ENCODE measurements at regions not wholly inside any gene's neighbourhood (a gene's known extent, or its start where the extent isn't known, plus 50 kb on each side); places are given as distances from the start of the nearest gene placed in this dataset.

DNA sequence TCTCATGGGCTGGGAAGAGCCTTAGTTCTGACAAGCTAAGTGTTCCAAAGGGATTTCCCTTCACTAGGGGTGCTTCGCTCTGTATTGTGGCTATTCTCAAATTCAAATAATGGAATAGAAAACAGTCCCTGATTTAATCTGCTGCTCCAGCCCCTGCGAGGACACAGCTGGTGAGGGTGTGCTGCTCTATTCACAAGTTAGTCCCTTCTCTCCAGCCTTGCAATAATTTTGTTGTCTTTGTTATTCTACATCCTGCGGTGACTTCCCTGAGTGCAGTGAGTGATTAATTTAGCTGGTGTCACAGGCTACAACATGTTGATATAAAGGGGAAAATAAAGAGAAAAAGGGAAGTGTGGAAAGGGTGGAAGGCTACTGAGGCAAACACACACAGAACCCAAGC, 180.5 kb upstream of the VEPH1 start:
- ChIA-PET CTCF (ENCODE audit: low intra/inter-chr PET ratio) (no interaction called here), POLR2A (interaction anchor here (0.6 to 1.3 kb wide), 2 partner anchors 20 to 98 kb away, joined by 3 to 4 read pairs; no protein-coding TSS in a partner anchor)
- DNase-seq (ENCODE audit: extremely low read depth in 1 of 4, low spot score in 3 of 4), result no peak
- H3K36me3 ChIP-seq (ENCODE audit: control insufficient read depth, insufficient read depth, low read length), result no peaks in the 10 kb centered on the region
- whole genome bisulfite sequencing (ENCODE audit: insufficient coverage, low coverage, missing lambda C conversion rate), result 0% methylated on average over 3 of the region's 3 CpGs
- H3K27me3 ChIP-seq (ENCODE audit: control insufficient read depth in 2 of 2, insufficient read depth in 2 of 2, low read length in 2 of 2), result no peaks in the 10 kb centered on the region
- no peak overlapping the region for H3K4me2 ChIP-seq (ENCODE audit: insufficient read depth, low read length)
- H2AFZ ChIP-seq (ENCODE audit: low read depth, low read length), result no peak overlapping the region
- no peaks in the 10 kb centered on the region for H3K79me2 ChIP-seq (ENCODE audit: control insufficient read depth, insufficient read depth, low read length)
- ATAC-seq, result no peak
- no peak overlapping the region for H3K27ac ChIP-seq (ENCODE audit: extremely low read depth, low read depth, low read length)
- H3K4me1 ChIP-seq (replicated peaks in 1 of 2; ENCODE audit: control insufficient read depth in 2 of 2, insufficient read depth in 2 of 2, low read length in 2 of 2), result no peaks in the 10 kb centered on the region
- H4K20me1 ChIP-seq (replicated peaks; ENCODE audit: control insufficient read depth, insufficient read depth, low read length), result no peaks in the 10 kb centered on the region
- no peaks in the 10 kb centered on the region for H3K9me3 ChIP-seq (replicated peaks; ENCODE audit: control insufficient read depth, insufficient read depth, low read depth, low read length)
- no peaks in the 10 kb centered on the region for H3K9me1 ChIP-seq (ENCODE audit: control insufficient read depth, insufficient read depth, low read length)
- BruUV-seq (replicated peaks), result no TSS peak
- H3K9ac ChIP-seq (ENCODE audit: insufficient read depth in 1 of 2, low read depth in 2 of 2, low read length in 2 of 2), result no peak overlapping the region
- no peak for FAIRE-seq
- H3K4me3 ChIP-seq, result no peak overlapping the region
- intact Hi-C loops (cut with micrococcal nuclease), result no loop called here
- in situ Hi-C loops (cut with MboI), result no loop called here
- no peak for TF ChIP-seq NFE2 (IDR thresholded peaks at IDR 0.05; ENCODE audit: low read depth)
- no peak for TF ChIP-seq BRF1 (IDR thresholded peaks at IDR 0.05; ENCODE audit: borderline replicate concordance, extremely low read depth, insufficient read length)
- TF ChIP-seq GTF2B (IDR thresholded peaks at IDR 0.05; ENCODE audit: extremely low read depth, insufficient read length), result no peak
- TF ChIP-seq, protein P1, sequence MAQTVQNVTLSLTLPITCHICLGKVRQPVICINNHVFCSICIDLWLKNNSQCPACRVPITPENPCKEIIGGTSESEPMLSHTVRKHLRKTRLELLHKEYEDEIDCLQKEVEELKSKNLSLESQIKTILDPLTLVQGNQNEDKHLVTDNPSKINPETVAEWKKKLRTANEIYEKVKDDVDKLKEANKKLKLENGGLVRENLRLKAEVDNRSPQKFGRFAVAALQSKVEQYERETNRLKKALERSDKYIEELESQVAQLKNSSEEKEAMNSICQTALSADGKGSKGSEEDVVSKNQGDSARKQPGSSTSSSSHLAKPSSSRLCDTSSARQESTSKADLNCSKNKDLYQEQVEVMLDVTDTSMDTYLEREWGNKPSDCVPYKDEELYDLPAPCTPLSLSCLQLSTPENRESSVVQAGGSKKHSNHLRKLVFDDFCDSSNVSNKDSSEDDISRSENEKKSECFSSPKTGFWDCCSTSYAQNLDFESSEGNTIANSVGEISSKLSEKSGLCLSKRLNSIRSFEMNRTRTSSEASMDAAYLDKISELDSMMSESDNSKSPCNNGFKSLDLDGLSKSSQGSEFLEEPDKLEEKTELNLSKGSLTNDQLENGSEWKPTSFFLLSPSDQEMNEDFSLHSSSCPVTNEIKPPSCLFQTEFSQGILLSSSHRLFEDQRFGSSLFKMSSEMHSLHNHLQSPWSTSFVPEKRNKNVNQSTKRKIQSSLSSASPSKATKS (CRISPR knock-in tag; IDR thresholded peaks at IDR 0.05), result no peak
- no peak for TF ChIP-seq BDP1 (IDR thresholded peaks at IDR 0.05; ENCODE audit: insufficient read depth, insufficient read length)
- TF ChIP-seq KAT2B (IDR thresholded peaks at IDR 0.05; ENCODE audit: low read depth, low read length), result no peak
- no peak for TF ChIP-seq GTF2A2 (tag; IDR thresholded peaks at IDR 0.05)
- TF ChIP-seq SMAD2 (IDR thresholded peaks at IDR 0.05; ENCODE audit: low read depth, low read length), result no peak
- TF ChIP-seq TGIF2 (CRISPR knock-in tag; IDR thresholded peaks at IDR 0.05), result no peak
- TF ChIP-seq, protein P2, sequence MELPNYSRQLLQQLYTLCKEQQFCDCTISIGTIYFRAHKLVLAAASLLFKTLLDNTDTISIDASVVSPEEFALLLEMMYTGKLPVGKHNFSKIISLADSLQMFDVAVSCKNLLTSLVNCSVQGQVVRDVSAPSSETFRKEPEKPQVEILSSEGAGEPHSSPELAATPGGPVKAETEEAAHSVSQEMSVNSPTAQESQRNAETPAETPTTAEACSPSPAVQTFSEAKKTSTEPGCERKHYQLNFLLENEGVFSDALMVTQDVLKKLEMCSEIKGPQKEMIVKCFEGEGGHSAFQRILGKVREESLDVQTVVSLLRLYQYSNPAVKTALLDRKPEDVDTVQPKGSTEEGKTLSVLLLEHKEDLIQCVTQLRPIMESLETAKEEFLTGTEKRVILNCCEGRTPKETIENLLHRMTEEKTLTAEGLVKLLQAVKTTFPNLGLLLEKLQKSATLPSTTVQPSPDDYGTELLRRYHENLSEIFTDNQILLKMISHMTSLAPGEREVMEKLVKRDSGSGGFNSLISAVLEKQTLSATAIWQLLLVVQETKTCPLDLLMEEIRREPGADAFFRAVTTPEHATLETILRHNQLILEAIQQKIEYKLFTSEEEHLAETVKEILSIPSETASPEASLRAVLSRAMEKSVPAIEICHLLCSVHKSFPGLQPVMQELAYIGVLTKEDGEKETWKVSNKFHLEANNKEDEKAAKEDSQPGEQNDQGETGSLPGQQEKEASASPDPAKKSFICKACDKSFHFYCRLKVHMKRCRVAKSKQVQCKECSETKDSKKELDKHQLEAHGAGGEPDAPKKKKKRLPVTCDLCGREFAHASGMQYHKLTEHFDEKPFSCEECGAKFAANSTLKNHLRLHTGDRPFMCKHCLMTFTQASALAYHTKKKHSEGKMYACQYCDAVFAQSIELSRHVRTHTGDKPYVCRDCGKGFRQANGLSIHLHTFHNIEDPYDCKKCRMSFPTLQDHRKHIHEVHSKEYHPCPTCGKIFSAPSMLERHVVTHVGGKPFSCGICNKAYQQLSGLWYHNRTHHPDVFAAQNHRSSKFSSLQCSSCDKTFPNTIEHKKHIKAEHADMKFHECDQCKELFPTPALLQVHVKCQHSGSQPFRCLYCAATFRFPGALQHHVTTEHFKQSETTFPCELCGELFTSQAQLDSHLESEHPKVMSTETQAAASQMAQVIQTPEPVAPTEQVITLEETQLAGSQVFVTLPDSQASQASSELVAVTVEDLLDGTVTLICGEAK (IDR thresholded peaks at IDR 0.05), result no peak
- TF ChIP-seq, protein P2 (CRISPR knock-in tag; IDR thresholded peaks at IDR 0.05), result no peak
